Neural cell (in vitro differentiated cells): ENCODE measurements at regions not wholly inside any gene's neighbourhood (a gene's known extent, or its start where the extent isn't known, plus 50 kb on each side); places are given as distances from the start of the nearest gene placed in this dataset.

Source experiments
- EP300 ChIP-seq: fragments of 450-650 bp; conservative IDR thresholded peaks from 2 replicates; pipeline ENCODE4 v1.6.1; 2014; ENCODE audit warnings: antibody characterized with exemption, mild to moderate bottlenecking, moderate library complexity; ENCODE audit not compliant: poor library complexity, severe bottlenecking
- EZH2 ChIP-seq: fragments of 200-600, 300-800 bp; shearing (Covaris generic), sonication (generic); IDR thresholded peaks from 2 replicates; pipeline ENCODE4 v1.6.1; 2014; ENCODE audit warnings: antibody characterized with exemption, low read length, borderline replicate concordance, mild to moderate bottlenecking; ENCODE audit not compliant: insufficient read depth, poor library complexity, severe bottlenecking
- POLR2AphosphoS5 ChIP-seq: IDR thresholded peaks from 2 replicates; pipeline ENCODE4 v1.6.1; 2012
- SMC3 ChIP-seq: fragments of 450-650 bp; conservative IDR thresholded peaks from 2 replicates; pipeline ENCODE4 v1.6.1; 2014; ENCODE audit warnings: antibody characterized with exemption, mild to moderate bottlenecking, moderate library complexity; ENCODE audit not compliant: poor library complexity
- TF ChIP-seq, protein P1 (sequence below): fragments of 450-650 bp; IDR thresholded peaks from 2 replicates; pipeline ENCODE4 v1.5.1; 2014; ENCODE audit warnings: antibody characterized with exemption, mild to moderate bottlenecking, moderate library complexity; ENCODE audit not compliant: poor library complexity, severe bottlenecking

GRCh38 chr5:125333416-125333815 lies 587.0 kb upstream of the ZNF608 start:
- no peak for TF ChIP-seq POLR2AphosphoS5
- TF ChIP-seq, protein P1, sequence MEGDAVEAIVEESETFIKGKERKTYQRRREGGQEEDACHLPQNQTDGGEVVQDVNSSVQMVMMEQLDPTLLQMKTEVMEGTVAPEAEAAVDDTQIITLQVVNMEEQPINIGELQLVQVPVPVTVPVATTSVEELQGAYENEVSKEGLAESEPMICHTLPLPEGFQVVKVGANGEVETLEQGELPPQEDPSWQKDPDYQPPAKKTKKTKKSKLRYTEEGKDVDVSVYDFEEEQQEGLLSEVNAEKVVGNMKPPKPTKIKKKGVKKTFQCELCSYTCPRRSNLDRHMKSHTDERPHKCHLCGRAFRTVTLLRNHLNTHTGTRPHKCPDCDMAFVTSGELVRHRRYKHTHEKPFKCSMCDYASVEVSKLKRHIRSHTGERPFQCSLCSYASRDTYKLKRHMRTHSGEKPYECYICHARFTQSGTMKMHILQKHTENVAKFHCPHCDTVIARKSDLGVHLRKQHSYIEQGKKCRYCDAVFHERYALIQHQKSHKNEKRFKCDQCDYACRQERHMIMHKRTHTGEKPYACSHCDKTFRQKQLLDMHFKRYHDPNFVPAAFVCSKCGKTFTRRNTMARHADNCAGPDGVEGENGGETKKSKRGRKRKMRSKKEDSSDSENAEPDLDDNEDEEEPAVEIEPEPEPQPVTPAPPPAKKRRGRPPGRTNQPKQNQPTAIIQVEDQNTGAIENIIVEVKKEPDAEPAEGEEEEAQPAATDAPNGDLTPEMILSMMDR = no peak
- no peak for TF ChIP-seq EP300
- no peak for TF ChIP-seq EZH2
- TF ChIP-seq SMC3 = no peak
